DND-41 (cell line): ENCODE measurements at regions not wholly inside any gene's neighbourhood (a gene's known extent, or its start where the extent isn't known, plus 50 kb on each side); places are given as distances from the start of the nearest gene placed in this dataset.
"Not testable (repeated sequence)": the region's sequence is repeated elsewhere in the genome, so short reads cannot be mapped to it uniquely, and the experiment has no call there.

Source experiments
- ATAC-seq: fragments of 200-7000 bp; cut with Tn5 transposase; 3 replicates; pipeline ENCODE4 v1.9.1; 2021; ENCODE audit warnings: low read depth; ENCODE audit not compliant: insufficient read depth
- DNase-seq: peaks from one replicate; pipeline ENCODE4 v3.0.0-alpha.2; 2020
- H2AFZ ChIP-seq: 2 replicates; pipeline ENCODE4 v1.6.0; 2012; ENCODE audit warnings: low read depth, low read length
- H3K27ac ChIP-seq: 2 replicates; pipeline ENCODE4 v1.5.1; 2012; ENCODE audit warnings: low read length, inconsistent platforms
- H3K27me3 ChIP-seq: fragments of 200-600 bp; sonication (generic); 2 replicates; pipeline ENCODE4 v1.6.0; 2012; ENCODE audit warnings: low read length, mild to moderate bottlenecking, inconsistent platforms; ENCODE audit not compliant: insufficient read depth, poor library complexity
- H3K36me3 ChIP-seq: 2 replicates; pipeline ENCODE4 v1.5.1; 2012; ENCODE audit warnings: low read length, inconsistent platforms; ENCODE audit not compliant: insufficient read depth
- H3K4me1 ChIP-seq: 2 replicates; pipeline ENCODE4 v1.5.1; 2012; ENCODE audit warnings: mild to moderate bottlenecking, low read length; ENCODE audit not compliant: insufficient read depth
- H3K4me2 ChIP-seq: 2 replicates; pipeline ENCODE4 v1.6.0; 2012; ENCODE audit warnings: mild to moderate bottlenecking, moderate library complexity, low read length, inconsistent platforms; ENCODE audit not compliant: insufficient read depth
- H3K4me3 ChIP-seq, 2 experiments: fragments of 200-600 bp in 1 of 2; shearing (Covaris generic) in 1 of 2; 2 replicates each; pipeline ENCODE4 v1.5.1; 2012 to 2016; ENCODE audit warnings: inconsistent platforms in 2 of 2, low read length in 2 of 2, mild to moderate bottlenecking in 2 of 2, low read depth in 1 of 2, moderate library complexity in 1 of 2
- H3K79me2 ChIP-seq: 2 replicates; pipeline ENCODE4 v1.6.0; 2012; ENCODE audit warnings: low read length, inconsistent platforms; ENCODE audit not compliant: insufficient read depth
- H3K9ac ChIP-seq: 2 replicates; pipeline ENCODE4 v1.6.0; 2012; ENCODE audit warnings: low read depth, mild to moderate bottlenecking, inconsistent platforms, low read length, moderate library complexity
- H3K9me3 ChIP-seq: 2 replicates; pipeline ENCODE4 v1.5.1; 2012; ENCODE audit warnings: low read length, moderate library complexity, mild to moderate bottlenecking, inconsistent platforms; ENCODE audit not compliant: insufficient read depth, severe bottlenecking
- H4K20me1 ChIP-seq: 2 replicates; pipeline ENCODE4 v1.6.0; 2012; ENCODE audit warnings: low read length; ENCODE audit not compliant: insufficient read depth
- CTCF ChIP-seq: IDR thresholded peaks from 2 replicates; pipeline ENCODE4 v1.5.1; 2012; ENCODE audit warnings: borderline replicate concordance, low read length, moderate library complexity, mild to moderate bottlenecking; ENCODE audit not compliant: poor library complexity, severe bottlenecking; ENCODE audit errors: extremely low read depth
- EZH2 ChIP-seq: IDR thresholded peaks from 3 replicates; pipeline ENCODE4 v1.6.1; 2012; ENCODE audit warnings: borderline replicate concordance, low read depth, mild to moderate bottlenecking, moderate library complexity, low read length, inconsistent platforms; ENCODE audit not compliant: severe bottlenecking

GRCh38 chr7:29684787-29685650, 121.3 kb upstream of the WIPF3 start:
- DNase-seq (peak; percentile 68), ATAC-seq (peak; percentile 79)
- no peak for TF ChIP-seq CTCF
- no peak for TF ChIP-seq EZH2
- no peaks in the 10 kb centered on the region for H3K27me3 ChIP-seq
- peak overlapping the region; percentile 60 to 68 for H3K4me3 ChIP-seq
- peaks cover 23% of the 10 kb centered on the region for H3K4me1 ChIP-seq
- H3K9me3 ChIP-seq: no peaks in the 10 kb centered on the region
- no peaks in the 10 kb centered on the region for H4K20me1 ChIP-seq
- H3K27ac ChIP-seq: peak overlapping the region; percentile 80
- peak overlapping the region; percentile 85 for H3K9ac ChIP-seq
- peak overlapping the region; percentile 66 for H2AFZ ChIP-seq
- H3K36me3 ChIP-seq: no peaks in the 10 kb centered on the region; the same call in 1 of the 2 replicates
- peak overlapping the region; percentile 55 for H3K4me2 ChIP-seq
- H3K79me2 ChIP-seq: peaks cover 18% of the 10 kb centered on the region; the same call in 1 of the 2 replicates

- Histone ChIP-seq H3K9ac (peak overlapping the region; percentile 85), H3K4me1 (peaks cover 23% of the 10 kb centered on the region), H3K4me3 (peak overlapping the region; percentile 60 to 68; a peak in 3 of 4 replicates), H2AFZ (peak overlapping the region; percentile 66), H3K79me2 (peaks cover 18% of the 10 kb centered on the region; the same call in 1 of the 2 replicates), H3K27ac (peak overlapping the region; percentile 80), H3K4me2 (peak overlapping the region; percentile 55)
- H3K36me3 ChIP-seq, DNase-seq, H3K27me3 ChIP-seq, H4K20me1 ChIP-seq, H3K9me3 ChIP-seq: not testable (repeated sequence)
- ATAC-seq: peak; percentile 25
Observed at GRCh38 chr7:29685651-29686271, 120.5 kb upstream of the WIPF3 start.

- H4K20me1 ChIP-seq, H3K9me3 ChIP-seq, H3K4me2 ChIP-seq, H3K79me2 ChIP-seq, H3K27me3 ChIP-seq, H3K4me1 ChIP-seq, H3K27ac ChIP-seq, H2AFZ ChIP-seq, H3K9ac ChIP-seq, DNase-seq, H3K4me3 ChIP-seq, ATAC-seq, H3K36me3 ChIP-seq: not testable (repeated sequence)
Observed at GRCh38 chr7:29690510-29690909, 115.8 kb upstream of the WIPF3 start.

- H2AFZ ChIP-seq, DNase-seq: not testable (repeated sequence)
Observed at GRCh38 chr7:29696402-29696801, 109.9 kb upstream of the WIPF3 start.

GRCh38 chr7:29699723-29700122, 106.6 kb upstream of the WIPF3 start:
- not testable (repeated sequence) for H3K4me1 ChIP-seq, H3K9ac ChIP-seq, ATAC-seq, H3K9me3 ChIP-seq, H3K27ac ChIP-seq, H3K79me2 ChIP-seq, H2AFZ ChIP-seq, DNase-seq, H4K20me1 ChIP-seq, H3K4me3 ChIP-seq, H3K27me3 ChIP-seq, H3K4me2 ChIP-seq, H3K36me3 ChIP-seq

More at GRCh38 chr7:29696402-29696801, 109.9 kb upstream of the WIPF3 start:
- H3K27me3 ChIP-seq, H3K4me3 ChIP-seq, H3K4me1 ChIP-seq, ATAC-seq, H3K27ac ChIP-seq, H3K79me2 ChIP-seq, H3K9ac ChIP-seq, H3K9me3 ChIP-seq, H4K20me1 ChIP-seq, H3K4me2 ChIP-seq, H3K36me3 ChIP-seq: not testable (repeated sequence)

GRCh38 chr7:29701540-29701939, 104.8 kb upstream of the WIPF3 start:
- not testable (repeated sequence) for H3K4me3 ChIP-seq

GRCh38 chr7:29703830-29704229, 102.5 kb upstream of the WIPF3 start:
- DNase-seq, H3K27me3 ChIP-seq, H3K9ac ChIP-seq, H2AFZ ChIP-seq, ATAC-seq, H3K4me2 ChIP-seq, H3K36me3 ChIP-seq, H3K4me3 ChIP-seq, H4K20me1 ChIP-seq, H3K4me1 ChIP-seq, H3K27ac ChIP-seq, H3K9me3 ChIP-seq, H3K79me2 ChIP-seq: not testable (repeated sequence)

More at GRCh38 chr7:29701540-29701939, 104.8 kb upstream of the WIPF3 start:
- H3K27me3 ChIP-seq, H3K79me2 ChIP-seq, H3K4me1 ChIP-seq, H2AFZ ChIP-seq, H3K4me2 ChIP-seq, H3K27ac ChIP-seq, H4K20me1 ChIP-seq, ATAC-seq, H3K9ac ChIP-seq, H3K36me3 ChIP-seq, DNase-seq, H3K9me3 ChIP-seq: not testable (repeated sequence)
